SK-N-SH (cell line): ENCODE measurements at regions not wholly inside any gene's neighbourhood (a gene's known extent, or its start where the extent isn't known, plus 50 kb on each side); places are given as distances from the start of the nearest gene placed in this dataset.

Experiments
- CHD2 ChIP-seq: fragments of 150-350 bp; IDR thresholded peaks from 2 replicates; pipeline ENCODE4 v1.6.1; 2018; ENCODE audit warnings: low read length; ENCODE audit not compliant: partially characterized antibody
- EP300 ChIP-seq, 2 experiments: IDR thresholded peaks; 2 replicates each; pipeline versions ENCODE4 v1.4.0 to v1.6.1; 2012; ENCODE audit warnings: borderline replicate concordance in 1 of 2, low read depth in 1 of 2, low read length in 1 of 2
- EZH2phosphoT487 ChIP-seq: fragments of 200-600 bp; sonication (generic); IDR thresholded peaks from 2 replicates; pipeline ENCODE4 v1.6.1; 2017; ENCODE audit warnings: low read depth, mixed run types, mild to moderate bottlenecking, antibody characterized with exemption, moderate library complexity, borderline replicate concordance
- GABPA ChIP-seq: IDR thresholded peaks from 2 replicates; pipeline ENCODE4 v1.4.0; 2012; ENCODE audit warnings: low read depth, mild to moderate bottlenecking
- MXI1 ChIP-seq: IDR thresholded peaks from 2 replicates; pipeline ENCODE4 v1.6.1; 2012; ENCODE audit warnings: mild to moderate bottlenecking, low read depth, low read length, improper control_type of control experiment
- POLR2AphosphoS5 ChIP-seq: IDR thresholded peaks from 2 replicates; pipeline ENCODE4 v1.6.1; 2012; ENCODE audit warnings: low read depth, low read length
- RXRA ChIP-seq: IDR thresholded peaks from 2 replicates; pipeline ENCODE4 v1.4.0; 2012; ENCODE audit warnings: low read depth, mild to moderate bottlenecking, borderline replicate concordance
- TAF1 ChIP-seq: IDR thresholded peaks from 2 replicates; pipeline ENCODE4 v1.6.1; 2012; ENCODE audit warnings: low read depth, mild to moderate bottlenecking, low read length, moderate library complexity, borderline replicate concordance
- TEAD4 ChIP-seq: IDR thresholded peaks from 2 replicates; pipeline ENCODE4 v1.4.0; 2012; ENCODE audit warnings: mild to moderate bottlenecking, borderline replicate concordance; ENCODE audit not compliant: insufficient read depth
- YY1 ChIP-seq: IDR thresholded peaks from 2 replicates; pipeline ENCODE4 v1.4.0; 2012; ENCODE audit warnings: low read depth, mild to moderate bottlenecking
- TF ChIP-seq, protein P1 (sequence below): fragments of 200-600 bp; sonication (generic); IDR thresholded peaks from 2 replicates; pipeline ENCODE4 v1.6.1; 2017; ENCODE audit warnings: antibody characterized with exemption, mild to moderate bottlenecking, moderate library complexity
- TF ChIP-seq, protein P2 (sequence below): IDR thresholded peaks from 2 replicates; pipeline ENCODE4; 2012
- TF ChIP-seq, protein P3 (sequence below): IDR thresholded peaks from 2 replicates; pipeline ENCODE4 v1.4.0; 2012; ENCODE audit warnings: low read depth

DNA sequence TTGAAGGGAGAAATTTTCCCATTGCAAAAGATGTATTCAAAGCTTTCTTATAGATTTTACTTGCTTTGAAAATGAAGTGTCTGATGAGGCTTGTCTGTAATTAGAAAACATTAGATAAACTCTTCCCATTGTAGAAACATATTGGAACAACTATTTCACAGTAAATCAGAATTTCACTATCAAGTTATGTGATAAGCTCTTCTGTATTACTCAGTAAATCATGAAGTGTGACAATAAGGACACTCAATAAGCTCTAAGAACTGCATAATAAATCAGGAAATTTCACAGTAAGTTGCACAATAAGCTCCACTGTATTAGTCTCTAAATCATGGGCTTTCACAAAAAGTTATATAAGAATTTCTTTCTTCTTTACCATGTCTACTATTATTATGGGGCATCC lies 1546.6 kb downstream of the SLITRK5 start:
- TF ChIP-seq, protein P1, sequence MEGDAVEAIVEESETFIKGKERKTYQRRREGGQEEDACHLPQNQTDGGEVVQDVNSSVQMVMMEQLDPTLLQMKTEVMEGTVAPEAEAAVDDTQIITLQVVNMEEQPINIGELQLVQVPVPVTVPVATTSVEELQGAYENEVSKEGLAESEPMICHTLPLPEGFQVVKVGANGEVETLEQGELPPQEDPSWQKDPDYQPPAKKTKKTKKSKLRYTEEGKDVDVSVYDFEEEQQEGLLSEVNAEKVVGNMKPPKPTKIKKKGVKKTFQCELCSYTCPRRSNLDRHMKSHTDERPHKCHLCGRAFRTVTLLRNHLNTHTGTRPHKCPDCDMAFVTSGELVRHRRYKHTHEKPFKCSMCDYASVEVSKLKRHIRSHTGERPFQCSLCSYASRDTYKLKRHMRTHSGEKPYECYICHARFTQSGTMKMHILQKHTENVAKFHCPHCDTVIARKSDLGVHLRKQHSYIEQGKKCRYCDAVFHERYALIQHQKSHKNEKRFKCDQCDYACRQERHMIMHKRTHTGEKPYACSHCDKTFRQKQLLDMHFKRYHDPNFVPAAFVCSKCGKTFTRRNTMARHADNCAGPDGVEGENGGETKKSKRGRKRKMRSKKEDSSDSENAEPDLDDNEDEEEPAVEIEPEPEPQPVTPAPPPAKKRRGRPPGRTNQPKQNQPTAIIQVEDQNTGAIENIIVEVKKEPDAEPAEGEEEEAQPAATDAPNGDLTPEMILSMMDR = no peak
- TF ChIP-seq CHD2 (no peak), EP300 (IDR thresholded peaks at IDR 0.05; ENCODE audit: borderline replicate concordance in 1 of 2, low read depth in 1 of 2, low read length in 1 of 2) (no peak), TEAD4 (no peak), TAF1 (no peak), EZH2phosphoT487 (no peak), POLR2AphosphoS5 (no peak), RXRA (no peak), MXI1 (no peak), YY1 (no peak), GABPA (no peak)
- TF ChIP-seq, protein P2, sequence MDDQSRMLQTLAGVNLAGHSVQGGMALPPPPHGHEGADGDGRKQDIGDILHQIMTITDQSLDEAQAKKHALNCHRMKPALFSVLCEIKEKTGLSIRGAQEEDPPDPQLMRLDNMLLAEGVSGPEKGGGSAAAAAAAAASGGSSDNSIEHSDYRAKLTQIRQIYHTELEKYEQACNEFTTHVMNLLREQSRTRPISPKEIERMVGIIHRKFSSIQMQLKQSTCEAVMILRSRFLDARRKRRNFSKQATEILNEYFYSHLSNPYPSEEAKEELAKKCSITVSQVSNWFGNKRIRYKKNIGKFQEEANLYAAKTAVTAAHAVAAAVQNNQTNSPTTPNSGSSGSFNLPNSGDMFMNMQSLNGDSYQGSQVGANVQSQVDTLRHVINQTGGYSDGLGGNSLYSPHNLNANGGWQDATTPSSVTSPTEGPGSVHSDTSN = no peak
- TF ChIP-seq, protein P3, sequence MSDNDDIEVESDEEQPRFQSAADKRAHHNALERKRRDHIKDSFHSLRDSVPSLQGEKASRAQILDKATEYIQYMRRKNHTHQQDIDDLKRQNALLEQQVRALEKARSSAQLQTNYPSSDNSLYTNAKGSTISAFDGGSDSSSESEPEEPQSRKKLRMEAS = no peak
